ENCODE measurements at regions not wholly inside any gene's neighbourhood (a gene's known extent, or its start where the extent isn't known, plus 50 kb on each side); places are given as distances from the start of the nearest gene placed in this dataset.

DNA sequence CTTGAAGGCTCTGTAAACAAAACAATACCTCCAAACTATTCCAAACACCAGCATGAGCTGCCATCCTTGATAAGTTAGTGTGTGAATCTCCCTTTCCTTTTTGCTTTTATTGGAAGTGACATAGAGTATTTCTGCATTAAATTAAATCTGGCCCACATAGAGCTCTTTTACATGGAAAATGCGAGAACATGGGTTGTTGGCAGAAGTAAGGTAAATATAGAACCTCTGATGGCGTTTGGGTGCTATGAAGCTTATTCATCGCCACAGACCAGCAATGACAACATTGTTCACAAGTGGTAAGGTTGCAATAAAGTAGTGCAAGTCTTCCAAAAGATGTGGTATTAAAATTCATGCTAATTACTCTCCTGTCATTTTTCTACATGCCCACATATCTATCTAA is 445.8 kb upstream of the JAG1 start:
- Histone ChIP-seq H3K9me2 (replicated peaks; ENCODE audit: insufficient read depth, low read length) (no peaks in the 10 kb centered on the region), H3K4me1 (ENCODE audit: low read length) (no peaks in the 10 kb centered on the region), H3K36me3 (replicated peaks; ENCODE audit: insufficient read depth, low read length) (no peaks in the 10 kb centered on the region), H3K9me3 (replicated peaks; ENCODE audit: insufficient read depth, low read length) (no peaks in the 10 kb centered on the region), H3K4me2 (ENCODE audit: low read depth, low read length) (no peak overlapping the region), H3K4me3 (ENCODE audit: low read length) (no peak overlapping the region), H3K27ac (ENCODE audit: low read length) (no peak overlapping the region), H3F3A (ENCODE audit: insufficient read depth, low read length) (no peaks in the 10 kb centered on the region), H4K20me1 (ENCODE audit: insufficient read depth, low read length) (no peaks in the 10 kb centered on the region), H3K9ac (ENCODE audit: low read length) (no peak overlapping the region), H3K79me2 (ENCODE audit: low read length) (no peaks in the 10 kb centered on the region), H3K27me3 (replicated peaks; ENCODE audit: insufficient read depth, low read length) (no peaks in the 10 kb centered on the region), H2AFZ (ENCODE audit: low read length) (no peak overlapping the region)
- TF ChIP-seq, protein P1, sequence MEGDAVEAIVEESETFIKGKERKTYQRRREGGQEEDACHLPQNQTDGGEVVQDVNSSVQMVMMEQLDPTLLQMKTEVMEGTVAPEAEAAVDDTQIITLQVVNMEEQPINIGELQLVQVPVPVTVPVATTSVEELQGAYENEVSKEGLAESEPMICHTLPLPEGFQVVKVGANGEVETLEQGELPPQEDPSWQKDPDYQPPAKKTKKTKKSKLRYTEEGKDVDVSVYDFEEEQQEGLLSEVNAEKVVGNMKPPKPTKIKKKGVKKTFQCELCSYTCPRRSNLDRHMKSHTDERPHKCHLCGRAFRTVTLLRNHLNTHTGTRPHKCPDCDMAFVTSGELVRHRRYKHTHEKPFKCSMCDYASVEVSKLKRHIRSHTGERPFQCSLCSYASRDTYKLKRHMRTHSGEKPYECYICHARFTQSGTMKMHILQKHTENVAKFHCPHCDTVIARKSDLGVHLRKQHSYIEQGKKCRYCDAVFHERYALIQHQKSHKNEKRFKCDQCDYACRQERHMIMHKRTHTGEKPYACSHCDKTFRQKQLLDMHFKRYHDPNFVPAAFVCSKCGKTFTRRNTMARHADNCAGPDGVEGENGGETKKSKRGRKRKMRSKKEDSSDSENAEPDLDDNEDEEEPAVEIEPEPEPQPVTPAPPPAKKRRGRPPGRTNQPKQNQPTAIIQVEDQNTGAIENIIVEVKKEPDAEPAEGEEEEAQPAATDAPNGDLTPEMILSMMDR (IDR thresholded peaks at IDR 0.05; ENCODE audit: low read length) = no peak
- no peak for TF ChIP-seq EZH2 (optimal IDR thresholded peaks at IDR 0.05; ENCODE audit: low read depth, low read length)
- TF ChIP-seq EZH2phosphoT487 (IDR thresholded peaks at IDR 0.05; ENCODE audit: low read length) = no peak
- DNase-seq = no peak

DNA sequence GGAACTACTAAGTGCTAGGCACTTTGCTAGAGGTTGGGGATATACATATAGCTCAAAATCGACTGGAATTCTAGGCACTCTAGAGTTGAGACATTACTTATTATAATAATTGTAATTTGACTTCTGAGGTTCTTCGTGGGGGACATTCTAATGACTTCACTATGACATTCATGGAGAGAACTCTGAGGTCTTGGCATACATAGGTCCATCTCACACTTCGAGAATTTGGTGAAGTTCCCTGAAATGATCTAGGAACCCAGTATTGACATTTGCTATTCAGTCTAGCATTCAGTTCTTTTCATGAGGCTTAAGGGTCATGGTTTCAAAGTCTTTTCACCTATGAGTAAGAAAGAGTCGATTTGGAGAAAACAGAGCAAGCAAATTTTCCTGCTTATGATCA is 446.6 kb upstream of the JAG1 start:
- Histone ChIP-seq H2AFZ (ENCODE audit: low read length) (no peak overlapping the region), H3K9me2 (replicated peaks; ENCODE audit: insufficient read depth, low read length) (no peaks in the 10 kb centered on the region), H3K9ac (ENCODE audit: low read length) (no peak overlapping the region), H3K9me3 (replicated peaks; ENCODE audit: insufficient read depth, low read length) (no peaks in the 10 kb centered on the region), H3K4me2 (ENCODE audit: low read depth, low read length) (no peak overlapping the region), H3K4me1 (ENCODE audit: low read length) (no peaks in the 10 kb centered on the region), H3F3A (ENCODE audit: insufficient read depth, low read length) (no peaks in the 10 kb centered on the region), H4K20me1 (ENCODE audit: insufficient read depth, low read length) (no peaks in the 10 kb centered on the region), H3K79me2 (ENCODE audit: low read length) (no peaks in the 10 kb centered on the region), H3K36me3 (replicated peaks; ENCODE audit: insufficient read depth, low read length) (no peaks in the 10 kb centered on the region), H3K27ac (ENCODE audit: low read length) (no peak overlapping the region), H3K4me3 (ENCODE audit: low read length) (no peak overlapping the region), H3K27me3 (replicated peaks; ENCODE audit: insufficient read depth, low read length) (no peaks in the 10 kb centered on the region)
- DNase-seq = no peak
- TF ChIP-seq EZH2phosphoT487 (IDR thresholded peaks at IDR 0.05; ENCODE audit: low read length) (no peak), EZH2 (optimal IDR thresholded peaks at IDR 0.05; ENCODE audit: low read depth, low read length) (no peak)
- TF ChIP-seq, protein P1 (IDR thresholded peaks at IDR 0.05; ENCODE audit: low read length) = no peak

DNA sequence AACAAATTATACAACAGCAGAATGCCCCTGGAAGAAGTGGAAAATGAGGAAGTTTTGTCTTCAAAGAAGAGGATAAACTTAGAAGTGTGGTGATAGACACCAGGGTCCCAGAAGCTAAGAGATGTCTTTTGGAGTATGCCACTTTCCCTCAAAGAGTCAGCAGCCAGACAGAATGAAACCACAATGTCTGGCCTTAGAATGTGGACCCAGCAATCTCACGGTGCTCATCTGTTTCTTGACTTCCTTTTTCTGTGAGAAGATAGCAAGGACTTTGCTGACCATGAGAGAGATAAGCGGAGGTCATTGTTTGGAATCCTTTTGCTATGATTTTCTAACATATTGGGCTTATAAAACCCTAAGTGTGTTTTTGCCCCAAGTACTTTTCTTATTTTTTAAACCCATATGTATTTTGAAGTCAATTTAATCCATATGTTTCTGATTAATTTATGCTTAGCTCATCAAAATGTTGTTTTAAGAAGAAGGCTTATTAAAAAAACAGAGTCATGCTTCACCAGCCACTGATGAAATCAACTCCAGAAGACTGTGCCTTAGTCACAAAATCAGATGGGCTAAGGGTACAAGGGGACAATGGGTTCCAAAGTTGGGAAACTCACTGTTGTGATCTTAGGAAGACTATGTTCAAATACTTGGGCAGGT is 451.2 kb upstream of the JAG1 start:
- H3K9ac ChIP-seq (ENCODE audit: low read length) = no peak overlapping the region
- H3K27me3 ChIP-seq (replicated peaks; ENCODE audit: insufficient read depth, low read length) = no peaks in the 10 kb centered on the region
- TF ChIP-seq, protein P1 (IDR thresholded peaks at IDR 0.05; ENCODE audit: low read length) = no peak
- no peak for TF ChIP-seq EZH2phosphoT487 (IDR thresholded peaks at IDR 0.05; ENCODE audit: low read length)
- no peak for TF ChIP-seq EZH2 (optimal IDR thresholded peaks at IDR 0.05; ENCODE audit: low read depth, low read length)
- H3K4me3 ChIP-seq (ENCODE audit: low read length) = no peak overlapping the region
- H3F3A ChIP-seq (ENCODE audit: insufficient read depth, low read length) = no peaks in the 10 kb centered on the region
- no peak overlapping the region for H3K27ac ChIP-seq (ENCODE audit: low read length)
- no peak for DNase-seq
- no peaks in the 10 kb centered on the region for H3K36me3 ChIP-seq (replicated peaks; ENCODE audit: insufficient read depth, low read length)
- no peaks in the 10 kb centered on the region for H3K9me3 ChIP-seq (replicated peaks; ENCODE audit: insufficient read depth, low read length)
- no peaks in the 10 kb centered on the region for H4K20me1 ChIP-seq (ENCODE audit: insufficient read depth, low read length)
- no peak overlapping the region for H3K4me2 ChIP-seq (ENCODE audit: low read depth, low read length)
- no peaks in the 10 kb centered on the region for H3K79me2 ChIP-seq (ENCODE audit: low read length)
- H2AFZ ChIP-seq (ENCODE audit: low read length) = no peak overlapping the region
- H3K4me1 ChIP-seq (ENCODE audit: low read length) = no peaks in the 10 kb centered on the region
- H3K9me2 ChIP-seq (replicated peaks; ENCODE audit: insufficient read depth, low read length) = no peaks in the 10 kb centered on the region
